ENCODE measurements at regions not wholly inside any gene's neighbourhood (a gene's known extent, or its start where the extent isn't known, plus 50 kb on each side); places are given as distances from the start of the nearest gene placed in this dataset.

DNA sequence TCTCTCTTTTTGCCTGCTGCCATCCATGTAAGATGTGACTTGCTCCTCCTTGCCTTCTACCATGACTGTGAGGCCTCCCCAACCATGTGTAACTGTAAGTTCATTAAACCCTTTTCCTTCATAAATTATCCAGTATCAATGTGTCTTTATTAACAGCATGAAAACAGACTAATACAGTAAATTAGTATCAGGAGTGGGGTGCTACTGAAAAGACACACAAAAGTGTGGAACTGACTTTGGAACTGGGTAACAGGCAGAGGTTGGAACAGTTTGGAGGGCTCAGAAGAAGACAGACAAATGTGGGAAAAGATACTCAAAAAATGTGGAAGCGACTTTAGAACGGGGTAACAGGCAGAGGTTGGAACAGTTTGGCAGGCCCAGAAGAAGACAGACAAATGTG, 189.4 kb downstream of the HTR1B start (continued):
- TF ChIP-seq TCF7L2 (IDR thresholded peaks at IDR 0.05; ENCODE audit: borderline replicate concordance, extremely low read depth, insufficient read depth, insufficient read length), result no peak
- no peak for TF ChIP-seq FOSL1 (IDR thresholded peaks at IDR 0.05; ENCODE audit: low read depth)
- TF ChIP-seq EGR1 (IDR thresholded peaks at IDR 0.05; ENCODE audit: low read depth), result no peak

DNA sequence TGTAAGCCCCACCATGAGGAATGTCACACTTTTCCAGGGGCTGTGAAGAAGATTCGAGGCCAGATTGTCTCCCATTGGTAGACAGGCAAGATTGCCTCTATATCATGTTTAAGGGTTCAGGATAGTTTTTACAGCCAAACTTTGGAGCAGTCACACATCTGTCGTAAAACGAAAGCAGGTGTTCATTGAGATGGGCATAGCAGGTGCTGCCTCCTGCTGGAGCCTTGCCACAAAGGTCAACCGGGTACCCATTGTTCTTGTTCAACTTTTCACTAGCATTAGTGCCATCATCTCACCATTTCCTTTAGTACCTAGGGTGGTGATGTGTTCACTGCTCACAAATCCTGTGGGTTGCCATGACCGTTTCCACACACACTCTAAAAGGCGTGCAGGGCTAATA, 198.3 kb downstream of the HTR1B start:
- Histone ChIP-seq H3K4me3 (replicated peaks in 1 of 2; ENCODE audit: low read depth in 1 of 2, low read length in 2 of 2) (no peak overlapping the region), H2AFZ (ENCODE audit: low read depth, low read length, poor library complexity, severe bottlenecking) (no peak overlapping the region), H3K79me2 (ENCODE audit: insufficient read depth, low read length) (no peaks in the 10 kb centered on the region), H3K4me1 (ENCODE audit: control insufficient read depth in 1 of 2, insufficient read depth in 2 of 2, low read length in 2 of 2) (no peaks in the 10 kb centered on the region), H4K20me1 (ENCODE audit: insufficient read depth) (no peaks in the 10 kb centered on the region), H3K27ac (ENCODE audit: low read depth, low read length) (no peak overlapping the region), H3K9ac (ENCODE audit: low read length) (no peak overlapping the region), H3K9me2 (ENCODE audit: insufficient read depth) (no peaks in the 10 kb centered on the region; the same call in 1 of the 2 replicates), H3K36me3 (ENCODE audit: control insufficient read depth in 1 of 2, insufficient read depth in 2 of 2, low read length in 2 of 2) (no peaks in the 10 kb centered on the region), H3K4me2 (ENCODE audit: low read length) (no peak overlapping the region), H3K27me3 (ENCODE audit: insufficient read depth, low read length) (no peaks in the 10 kb centered on the region), H3K9me3 (ENCODE audit: control insufficient read depth in 1 of 2, insufficient read depth in 1 of 2, low read depth in 1 of 2, low read length in 2 of 2) (no peaks in the 10 kb centered on the region)
- RAD21 ChIA-PET (ENCODE audit: low non-redundant PET in 1 of 2, low total read pairs in 2 of 2, uncharacterized antibody in 2 of 2, unreplicated experiment in 2 of 2), result no interaction called here
- TF ChIP-seq RAD21 (IDR thresholded peaks at IDR 0.05; ENCODE audit: low read depth), result no peak
- no peak for TF ChIP-seq YY1 (IDR thresholded peaks at IDR 0.05; ENCODE audit: extremely low read depth, insufficient replicate concordance, low read depth, low read length)
- TF ChIP-seq, protein P1, sequence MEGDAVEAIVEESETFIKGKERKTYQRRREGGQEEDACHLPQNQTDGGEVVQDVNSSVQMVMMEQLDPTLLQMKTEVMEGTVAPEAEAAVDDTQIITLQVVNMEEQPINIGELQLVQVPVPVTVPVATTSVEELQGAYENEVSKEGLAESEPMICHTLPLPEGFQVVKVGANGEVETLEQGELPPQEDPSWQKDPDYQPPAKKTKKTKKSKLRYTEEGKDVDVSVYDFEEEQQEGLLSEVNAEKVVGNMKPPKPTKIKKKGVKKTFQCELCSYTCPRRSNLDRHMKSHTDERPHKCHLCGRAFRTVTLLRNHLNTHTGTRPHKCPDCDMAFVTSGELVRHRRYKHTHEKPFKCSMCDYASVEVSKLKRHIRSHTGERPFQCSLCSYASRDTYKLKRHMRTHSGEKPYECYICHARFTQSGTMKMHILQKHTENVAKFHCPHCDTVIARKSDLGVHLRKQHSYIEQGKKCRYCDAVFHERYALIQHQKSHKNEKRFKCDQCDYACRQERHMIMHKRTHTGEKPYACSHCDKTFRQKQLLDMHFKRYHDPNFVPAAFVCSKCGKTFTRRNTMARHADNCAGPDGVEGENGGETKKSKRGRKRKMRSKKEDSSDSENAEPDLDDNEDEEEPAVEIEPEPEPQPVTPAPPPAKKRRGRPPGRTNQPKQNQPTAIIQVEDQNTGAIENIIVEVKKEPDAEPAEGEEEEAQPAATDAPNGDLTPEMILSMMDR (IDR thresholded peaks at IDR 0.05 in 2 of 3, conservative IDR thresholded peaks at IDR 0.05 in 1 of 3; ENCODE audit: borderline replicate concordance in 1 of 3, insufficient read depth in 1 of 3, low read depth in 2 of 3, low read length in 2 of 3), result peak in 2 of 3 experiments; percentile 25 to 28; a peak in 2 of 6 replicates
- TF ChIP-seq ATF3 (IDR thresholded peaks at IDR 0.05), result no peak
- DNase-seq (ENCODE audit: low read depth, low spot score) (no peak), ATAC-seq (no peak)
- CTCF ChIA-PET, result no interaction called here
- BruUV-seq (replicated peaks), result no TSS peak
- POLR2A ChIA-PET, result no interaction called here
- intact Hi-C loops (cut with micrococcal nuclease), result no loop called here
